ENCODE measurements at regions not wholly inside any gene's neighbourhood (a gene's known extent, or its start where the extent isn't known, plus 50 kb on each side); places are given as distances from the start of the nearest gene placed in this dataset.

DNA sequence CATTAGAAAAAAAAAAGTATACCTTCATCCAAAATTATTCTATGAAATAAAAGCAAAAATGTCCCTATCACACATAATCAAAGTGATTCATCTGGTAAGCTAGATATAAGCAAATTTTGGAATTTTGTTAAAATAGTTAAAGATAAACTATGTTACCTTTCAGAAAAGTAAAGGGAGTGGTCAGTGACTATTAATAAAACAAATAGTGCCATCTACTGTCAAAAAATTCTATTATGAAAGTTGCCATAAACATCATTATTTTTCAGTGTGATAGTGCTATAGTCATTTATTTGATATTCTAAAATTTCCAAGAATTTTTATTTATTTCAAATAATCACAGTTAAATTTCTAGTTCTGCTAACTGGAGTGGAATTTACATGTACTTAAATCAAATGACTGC lies 803.7 kb downstream of the KCNT2 start:
- TF ChIP-seq, protein P1, sequence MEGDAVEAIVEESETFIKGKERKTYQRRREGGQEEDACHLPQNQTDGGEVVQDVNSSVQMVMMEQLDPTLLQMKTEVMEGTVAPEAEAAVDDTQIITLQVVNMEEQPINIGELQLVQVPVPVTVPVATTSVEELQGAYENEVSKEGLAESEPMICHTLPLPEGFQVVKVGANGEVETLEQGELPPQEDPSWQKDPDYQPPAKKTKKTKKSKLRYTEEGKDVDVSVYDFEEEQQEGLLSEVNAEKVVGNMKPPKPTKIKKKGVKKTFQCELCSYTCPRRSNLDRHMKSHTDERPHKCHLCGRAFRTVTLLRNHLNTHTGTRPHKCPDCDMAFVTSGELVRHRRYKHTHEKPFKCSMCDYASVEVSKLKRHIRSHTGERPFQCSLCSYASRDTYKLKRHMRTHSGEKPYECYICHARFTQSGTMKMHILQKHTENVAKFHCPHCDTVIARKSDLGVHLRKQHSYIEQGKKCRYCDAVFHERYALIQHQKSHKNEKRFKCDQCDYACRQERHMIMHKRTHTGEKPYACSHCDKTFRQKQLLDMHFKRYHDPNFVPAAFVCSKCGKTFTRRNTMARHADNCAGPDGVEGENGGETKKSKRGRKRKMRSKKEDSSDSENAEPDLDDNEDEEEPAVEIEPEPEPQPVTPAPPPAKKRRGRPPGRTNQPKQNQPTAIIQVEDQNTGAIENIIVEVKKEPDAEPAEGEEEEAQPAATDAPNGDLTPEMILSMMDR (IDR thresholded peaks at IDR 0.05; ENCODE audit: extremely low read depth in 1 of 2, insufficient read depth in 1 of 2, low read depth in 1 of 2, low read length in 2 of 2) = no peak
- no peak for TF ChIP-seq MYC (IDR thresholded peaks at IDR 0.05; ENCODE audit: low read depth, low read length)
- no peak for TF ChIP-seq JUN (IDR thresholded peaks at IDR 0.05; ENCODE audit: borderline replicate concordance, insufficient read depth, insufficient read length, low read depth)
- no peak for TF ChIP-seq FOS (IDR thresholded peaks at IDR 0.05; ENCODE audit: borderline replicate concordance, insufficient read depth, low read length)
- TF ChIP-seq POLR2AphosphoS5 (IDR thresholded peaks at IDR 0.05; ENCODE audit: insufficient read depth, low read depth, low read length) = no peak
- no peak for TF ChIP-seq GATA2 (IDR thresholded peaks at IDR 0.05; ENCODE audit: insufficient read depth, insufficient read length, low read depth, low read length)
- TF ChIP-seq, protein P2, sequence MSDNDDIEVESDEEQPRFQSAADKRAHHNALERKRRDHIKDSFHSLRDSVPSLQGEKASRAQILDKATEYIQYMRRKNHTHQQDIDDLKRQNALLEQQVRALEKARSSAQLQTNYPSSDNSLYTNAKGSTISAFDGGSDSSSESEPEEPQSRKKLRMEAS (IDR thresholded peaks at IDR 0.05; ENCODE audit: insufficient read depth, insufficient read length) = no peak
- TF ChIP-seq POLR2A (IDR thresholded peaks at IDR 0.05; ENCODE audit: low read depth, low read length) = no peak
- TF ChIP-seq EZH2 (IDR thresholded peaks at IDR 0.05; ENCODE audit: borderline replicate concordance, low read depth, low read length, severe bottlenecking) = no peak
- H3K9ac ChIP-seq (replicated peaks; ENCODE audit: extremely low read depth, insufficient read depth, low read length) = no peak overlapping the region
- H3K27ac ChIP-seq (ENCODE audit: insufficient read depth, low read depth, low read length) = no peak overlapping the region
- intact Hi-C loops (cut with micrococcal nuclease) (no loop called here), dilution Hi-C loops (cut with MboI; ENCODE audit: extremely low pct_ligation_motif_present, low sequenced_read_pairs) (no loop called here)
- no peaks in the 10 kb centered on the region for H3K79me2 ChIP-seq (ENCODE audit: control insufficient read depth, insufficient read depth, low read length)
- FAIRE-seq = no peak
- H3K4me2 ChIP-seq (ENCODE audit: insufficient read depth, low read length) = no peak overlapping the region
- BruUV-seq (replicated peaks) = no TSS peak
- H3K36me3 ChIP-seq (ENCODE audit: control insufficient read depth in 2 of 2, extremely low read depth in 1 of 2, insufficient read depth in 2 of 2, low read length in 2 of 2) = no peaks in the 10 kb centered on the region
- H2AFZ ChIP-seq (ENCODE audit: low read depth, low read length) = no peak overlapping the region
- no peaks in the 10 kb centered on the region for H4K20me1 ChIP-seq (replicated peaks; ENCODE audit: control insufficient read depth, extremely low read depth, insufficient read depth, low read length)
- ChIA-PET CTCF (no interaction called here), POLR2A (no interaction called here)
- no peaks in the 10 kb centered on the region for H3K9me1 ChIP-seq (replicated peaks; ENCODE audit: control insufficient read depth, extremely low read depth, insufficient read depth, low read length)
- H3K9me3 ChIP-seq (replicated peaks; ENCODE audit: control insufficient read depth, insufficient read depth, low read length) = no peaks in the 10 kb centered on the region
- H3K27me3 ChIP-seq (ENCODE audit: control insufficient read depth in 2 of 2, insufficient read depth in 2 of 2, low read length in 2 of 2) = no peaks in the 10 kb centered on the region
- no peak for DNase-seq (ENCODE audit: low read depth, low spot score)
- H3K4me1 ChIP-seq (ENCODE audit: control insufficient read depth, extremely low read depth, insufficient read depth, low read length) = no peaks in the 10 kb centered on the region
- H3K4me3 ChIP-seq (replicated peaks in 1 of 3; ENCODE audit: insufficient read depth in 1 of 3, low read depth in 1 of 3, low read length in 3 of 3) = no peak overlapping the region
